ENCODE measurements at regions not wholly inside any gene's neighbourhood (a gene's known extent, or its start where the extent isn't known, plus 50 kb on each side); places are given as distances from the start of the nearest gene placed in this dataset.
"Not testable (repeated sequence)": the region's sequence is repeated elsewhere in the genome, so short reads cannot be mapped to it uniquely, and the experiment has no call there.

DNA sequence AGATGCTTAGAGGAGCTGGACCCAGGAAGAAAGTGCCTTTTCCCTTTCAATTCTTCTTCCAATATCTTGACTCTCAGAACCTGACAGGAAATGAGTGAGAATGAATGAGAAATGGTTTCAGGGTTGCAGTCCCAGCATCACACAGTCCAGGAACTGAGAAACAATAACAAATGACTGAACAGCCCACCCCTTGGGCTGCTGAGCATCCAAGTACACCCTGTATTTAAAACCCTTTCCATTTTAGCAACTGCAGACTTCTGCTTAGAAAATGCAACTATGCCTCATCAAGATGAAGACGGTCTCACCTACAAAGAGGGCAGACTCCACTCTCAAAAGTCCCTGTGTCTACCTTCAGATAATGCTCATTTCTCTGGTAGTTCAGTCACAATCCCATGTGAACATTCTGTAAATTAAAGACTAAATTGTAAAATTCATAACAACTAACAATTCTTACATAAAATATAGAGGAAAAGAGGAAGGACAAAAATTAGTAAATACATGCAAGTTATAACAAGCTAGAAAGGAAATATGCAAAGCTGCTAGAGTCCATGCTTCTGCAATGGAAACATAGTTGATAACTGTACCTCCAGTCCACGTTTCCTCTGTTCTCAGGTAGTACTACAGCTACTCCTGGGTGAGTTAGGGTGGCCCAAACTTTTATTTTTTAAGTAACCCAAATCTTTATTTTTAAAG, 316.5 kb downstream of the ICE1 start:
- H3K4me3 ChIP-seq (ENCODE audit: low read depth, low read length), result no peak overlapping the region
- no peak for TF ChIP-seq CTCF (IDR thresholded peaks at IDR 0.05; ENCODE audit: insufficient read depth, low read length)
- DNase-seq (ENCODE audit: low read depth), result no peak

- DNase-seq (ENCODE audit: low read depth), result no peak
- no peak for TF ChIP-seq CTCF (IDR thresholded peaks at IDR 0.05; ENCODE audit: insufficient read depth, low read length)
- no peak overlapping the region for H3K4me3 ChIP-seq (ENCODE audit: low read depth, low read length)
Observed at GRCh38 chr5:5736007-5736406, 313.5 kb downstream of the ICE1 start.

DNA sequence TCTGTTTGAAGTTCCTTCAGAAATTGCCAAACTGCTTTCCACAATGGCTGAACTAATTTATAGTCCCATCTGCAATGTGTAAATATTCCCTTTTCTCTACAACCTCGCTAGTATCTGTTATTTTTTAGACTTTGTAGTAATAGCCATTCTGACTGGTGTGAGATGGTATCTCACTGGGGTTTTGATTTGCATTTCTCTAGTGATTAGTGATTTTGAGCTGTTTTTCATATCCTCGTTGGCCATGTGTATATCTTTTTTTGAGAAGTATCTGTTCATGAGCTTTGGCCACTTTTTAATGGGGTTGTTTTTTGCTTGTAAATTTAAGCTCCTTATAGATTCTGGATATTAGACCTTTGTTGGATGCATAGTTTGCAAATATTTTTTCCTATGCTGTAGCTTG, 310.6 kb downstream of the ICE1 start:
- DNase-seq (ENCODE audit: low read depth); H3K4me3 ChIP-seq (ENCODE audit: low read depth, low read length): not testable (repeated sequence)

DNA sequence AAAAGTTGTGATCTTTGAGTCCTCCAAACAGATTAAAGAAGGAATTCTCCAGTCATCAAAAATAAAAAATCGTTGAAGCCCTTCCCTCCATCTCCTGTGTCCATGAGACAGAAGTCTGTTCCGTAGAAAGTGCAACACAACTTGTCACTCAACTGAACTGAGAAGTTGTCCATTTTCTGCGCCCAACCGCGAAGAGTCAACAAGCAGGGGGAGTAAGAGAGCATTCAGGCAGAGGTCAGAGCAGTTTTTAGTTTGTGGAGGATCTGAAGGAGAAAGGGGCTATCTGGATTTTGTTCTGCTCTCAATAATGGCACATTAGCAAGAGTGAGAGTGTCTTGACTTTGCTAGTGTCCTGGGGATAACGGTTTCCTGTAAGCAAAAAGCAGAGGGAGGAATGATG, 303.9 kb downstream of the ICE1 start:
- no peak overlapping the region for H3K4me3 ChIP-seq (ENCODE audit: low read depth, low read length)
- no peak for TF ChIP-seq CTCF (IDR thresholded peaks at IDR 0.05; ENCODE audit: insufficient read depth, low read length)

DNA sequence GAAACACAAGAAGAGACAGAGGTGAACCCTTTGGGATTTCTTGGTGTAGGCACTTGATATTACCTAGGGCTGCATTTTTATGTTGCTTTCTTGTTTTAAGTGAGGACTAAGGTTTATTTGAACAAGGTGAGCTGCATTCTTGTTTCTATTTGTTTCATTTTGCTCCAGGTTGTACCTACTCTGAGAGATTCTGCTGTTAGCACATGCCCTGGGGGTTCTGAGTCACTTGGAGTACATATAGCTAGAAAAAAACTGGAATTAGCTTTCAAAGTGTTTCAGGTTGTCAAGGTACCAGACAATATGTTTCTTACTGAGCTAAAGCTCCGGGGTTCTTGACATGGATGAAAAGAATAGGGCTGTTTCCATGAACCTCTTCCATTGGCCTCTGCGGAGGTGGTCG, 299.4 kb downstream of the ICE1 start:
- no peak for DNase-seq (ENCODE audit: low read depth)
- H3K4me3 ChIP-seq (ENCODE audit: low read depth, low read length), result no peak overlapping the region
- no peak for TF ChIP-seq CTCF (IDR thresholded peaks at IDR 0.05; ENCODE audit: insufficient read depth, low read length)

More for the DNA sequence above, 303.9 kb downstream of the ICE1 start:
- no peak for DNase-seq (ENCODE audit: low read depth)

DNA sequence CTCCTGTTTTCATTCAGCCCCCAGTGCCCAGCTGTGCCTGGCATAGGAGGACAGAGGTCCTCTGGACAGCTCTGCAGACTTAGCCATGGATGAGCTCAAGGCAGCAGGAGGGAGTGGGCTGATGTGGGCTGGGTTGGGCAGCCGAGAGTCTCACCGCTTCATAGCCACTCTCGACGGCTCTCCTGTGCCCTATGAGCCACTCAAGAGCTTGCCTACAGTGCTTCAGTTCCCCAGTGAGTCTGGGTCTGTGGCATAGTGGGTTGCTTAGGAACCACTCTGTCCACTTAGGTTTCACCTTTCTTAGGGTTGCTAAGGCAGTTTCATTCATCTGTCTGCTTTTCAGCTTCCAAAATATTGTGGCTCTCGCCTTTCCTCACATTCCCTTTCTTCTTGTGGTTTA, 296.8 kb downstream of the ICE1 start:
- H3K4me3 ChIP-seq (ENCODE audit: low read depth, low read length), result no peak overlapping the region
- DNase-seq (ENCODE audit: low read depth), result no peak
- no peak for TF ChIP-seq CTCF (IDR thresholded peaks at IDR 0.05; ENCODE audit: insufficient read depth, low read length)

GRCh38 chr5:5716665-5717064, 294.2 kb downstream of the ICE1 start:
- DNase-seq (ENCODE audit: low read depth), result no peak
- H3K4me3 ChIP-seq (ENCODE audit: low read depth, low read length), result no peak overlapping the region
- no peak for TF ChIP-seq CTCF (IDR thresholded peaks at IDR 0.05; ENCODE audit: insufficient read depth, low read length)
